Activated naive CD4-positive, alpha-beta T cell treated with anti-CD3 and anti-CD28 coated beads, Interleukin-2, amount 50 U/mL, for 16 hours (primary cell): ENCODE measurements at regions not wholly inside any gene's neighbourhood (a gene's known extent, or its start where the extent isn't known, plus 50 kb on each side); places are given as distances from the start of the nearest gene placed in this dataset.
"Not testable (repeated sequence)": the region's sequence is repeated elsewhere in the genome, so short reads cannot be mapped to it uniquely, and the experiment has no call there.

Experiments
- DNase-seq: peaks from one replicate; pipeline ENCODE4 v3.0.0-alpha.2; 2020

DNA sequence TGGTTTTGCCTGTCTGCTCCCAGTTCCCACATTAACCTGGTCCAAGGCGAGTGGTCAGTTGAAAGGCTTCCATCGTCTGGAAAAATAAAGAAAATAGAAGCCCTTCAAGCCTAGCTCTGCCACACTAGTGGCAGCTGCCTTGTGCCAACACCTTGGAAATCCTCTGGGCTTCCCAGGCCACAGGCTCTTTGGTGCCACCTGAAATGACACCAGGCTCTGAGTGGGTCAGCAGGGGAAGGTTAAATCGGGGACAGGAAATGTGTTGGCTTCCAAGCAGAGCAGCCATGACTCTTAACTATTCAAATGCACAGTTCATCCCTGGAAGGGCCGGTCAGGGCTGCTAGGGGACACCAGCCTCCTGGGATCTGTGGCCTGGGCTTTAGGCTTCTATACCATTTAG lies 558.7 kb downstream of the MATN1 start:
- DNase-seq: no peak

DNA sequence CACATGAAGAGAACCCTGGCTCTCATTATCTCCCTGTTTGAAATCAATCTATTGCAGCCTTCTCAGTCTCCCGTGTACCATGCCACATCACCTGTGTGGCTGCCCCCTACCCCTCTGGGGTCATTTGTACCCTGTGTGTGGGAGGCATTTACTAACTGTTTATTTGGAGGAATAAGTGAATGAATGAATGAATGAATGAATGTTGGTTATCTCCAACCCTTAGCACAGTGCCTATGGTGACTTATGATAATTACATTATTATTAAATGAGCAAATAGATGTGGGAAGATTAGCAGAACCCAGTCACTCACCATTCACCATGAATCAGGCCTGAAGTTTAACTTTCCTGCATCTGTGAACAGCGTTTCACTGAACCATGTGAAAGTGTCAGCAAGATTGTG lies 560.8 kb downstream of the MATN1 start:
- no peak for DNase-seq

GRCh38 chr1:30161953-30162352 lies 561.4 kb downstream of the MATN1 start:
- DNase-seq: no peak

- DNase-seq: no peak
Measured at GRCh38 chr1:30160999-30161689, 562.2 kb downstream of the MATN1 start.

GRCh38 chr1:30159015-30159414 lies 564.4 kb downstream of the MATN1 start:
- no peak for DNase-seq

DNA sequence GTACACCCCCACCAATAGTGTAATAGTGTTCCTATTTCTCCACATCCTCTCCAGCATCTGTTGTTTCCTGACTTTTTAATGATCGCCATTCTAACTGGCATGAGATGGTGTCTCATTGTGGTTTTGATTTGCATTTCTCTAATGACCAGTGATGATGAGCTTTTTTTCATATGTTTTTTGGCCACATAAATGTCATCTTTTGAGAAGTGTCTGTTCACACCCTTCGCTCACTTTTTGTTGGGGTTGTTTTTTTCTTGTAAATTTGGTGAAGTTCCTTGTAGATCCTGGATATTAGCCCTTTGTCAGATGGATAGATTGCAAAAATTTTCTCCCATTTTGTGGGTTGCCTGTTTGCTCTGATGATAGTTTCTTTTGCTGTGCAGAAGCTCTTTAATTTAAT lies 567.7 kb downstream of the MATN1 start:
- DNase-seq: not testable (repeated sequence)

DNA sequence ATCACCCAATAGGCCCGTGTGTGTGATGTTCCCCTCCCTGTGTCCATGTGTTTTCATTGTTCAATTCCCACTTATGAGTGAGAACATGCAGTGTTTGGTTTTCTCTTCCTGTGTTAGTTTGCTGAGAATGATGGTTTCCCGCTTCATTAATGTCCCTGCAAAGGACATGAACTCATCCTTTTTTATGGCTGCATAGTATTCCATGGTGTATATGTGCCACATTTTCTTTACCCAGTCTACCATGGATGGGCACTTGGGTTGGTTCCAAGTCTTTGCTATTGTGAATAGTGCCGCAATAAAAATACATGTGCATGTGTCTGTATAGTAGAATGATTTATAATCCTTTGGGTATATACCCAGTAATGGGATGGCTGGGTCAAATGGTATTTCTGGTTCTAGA lies 568.1 kb downstream of the MATN1 start:
- not testable (repeated sequence) for DNase-seq

- DNase-seq: no peak
Measured at GRCh38 chr1:30153743-30154449, 569.5 kb downstream of the MATN1 start.

- no peak for DNase-seq
Measured at GRCh38 chr1:30151826-30152225, 571.6 kb downstream of the MATN1 start.

- no peak for DNase-seq
Measured at GRCh38 chr1:30151119-30151518, 572.3 kb downstream of the MATN1 start.

DNA sequence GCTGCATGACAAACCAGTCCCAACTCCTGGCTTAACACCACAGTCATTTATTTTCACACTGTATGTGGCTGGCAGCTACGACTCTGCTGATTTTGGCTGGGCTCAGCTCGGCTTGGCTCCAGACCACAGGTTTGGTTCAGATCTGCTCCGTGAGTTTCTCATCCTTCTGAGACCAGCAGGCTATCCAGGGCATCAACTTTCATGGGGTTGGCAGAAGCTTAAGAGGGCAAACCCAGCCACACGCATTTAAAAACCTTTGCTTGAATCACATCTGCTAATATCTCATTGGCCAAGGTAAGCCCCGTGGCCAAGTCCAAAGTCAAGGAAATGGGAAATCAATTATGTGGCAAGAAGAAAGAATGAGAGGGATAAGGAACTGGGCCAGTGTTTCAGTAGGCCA lies 574.2 kb downstream of the MATN1 start:
- DNase-seq: no peak

- DNase-seq: no peak
Measured at GRCh38 chr1:30148676-30149075, 574.7 kb downstream of the MATN1 start.

DNA sequence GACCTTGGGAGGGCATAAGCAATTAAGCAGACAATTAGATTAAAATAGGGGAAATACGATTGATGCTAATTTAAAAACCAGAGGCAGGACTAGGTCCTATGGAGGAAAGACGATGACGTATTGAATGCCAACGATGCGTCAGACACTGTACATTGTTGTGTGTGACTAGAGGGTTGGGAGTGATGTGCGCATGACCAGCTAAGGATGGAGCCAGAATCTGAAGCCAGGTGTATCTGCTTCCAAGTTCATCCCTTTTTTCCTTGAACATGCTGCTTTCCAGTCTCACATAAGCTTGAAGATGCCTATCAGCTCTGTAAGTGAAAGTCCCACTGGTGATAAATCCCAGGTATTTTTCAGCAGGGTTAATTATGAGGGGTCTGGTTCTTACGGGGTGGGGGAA lies 576.2 kb downstream of the MATN1 start:
- DNase-seq: no peak

DNA sequence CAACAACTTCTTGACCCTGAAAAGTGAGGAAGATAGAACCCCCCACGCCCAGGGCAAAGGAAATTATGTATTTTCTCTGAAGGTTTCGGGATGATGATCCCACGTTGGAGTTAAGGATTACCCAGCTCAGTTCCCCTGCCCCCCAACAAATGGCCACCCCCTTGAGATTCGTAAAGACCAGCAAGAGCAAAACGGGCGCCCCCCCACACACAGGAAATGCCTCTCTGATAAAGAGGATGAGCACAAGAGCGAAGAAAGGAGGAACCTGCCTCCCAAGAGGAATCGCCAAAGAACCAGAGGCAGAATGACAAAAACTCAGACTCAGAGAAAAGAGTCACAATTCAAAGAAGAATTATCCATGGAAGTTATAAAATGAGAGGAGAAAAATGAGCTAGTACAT lies 576.9 kb downstream of the MATN1 start:
- no peak for DNase-seq

- DNase-seq: no peak
Measured at GRCh38 chr1:30145723-30146303, 577.6 kb downstream of the MATN1 start.

DNA sequence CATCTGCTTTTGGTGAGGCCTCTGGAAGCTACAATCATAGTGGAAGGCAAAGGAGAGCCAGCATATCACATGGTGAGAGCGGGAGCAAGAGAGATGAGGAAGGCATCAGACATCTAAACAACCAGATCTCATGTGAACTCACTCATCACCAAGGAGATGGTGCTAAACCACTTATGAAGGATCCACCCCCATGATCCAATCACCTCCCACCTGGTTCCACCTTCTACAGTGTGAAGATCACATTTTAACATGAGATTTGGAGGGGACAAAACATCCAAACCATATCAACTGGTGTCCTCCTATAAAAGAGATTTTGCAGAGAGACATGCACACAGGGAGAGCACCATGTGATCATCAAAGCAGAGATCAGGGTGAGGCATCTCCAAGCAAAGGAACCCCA lies 578.6 kb downstream of the MATN1 start:
- no peak for DNase-seq

GRCh38 chr1:30143517-30143916 lies 579.9 kb downstream of the MATN1 start:
- DNase-seq: no peak

DNA sequence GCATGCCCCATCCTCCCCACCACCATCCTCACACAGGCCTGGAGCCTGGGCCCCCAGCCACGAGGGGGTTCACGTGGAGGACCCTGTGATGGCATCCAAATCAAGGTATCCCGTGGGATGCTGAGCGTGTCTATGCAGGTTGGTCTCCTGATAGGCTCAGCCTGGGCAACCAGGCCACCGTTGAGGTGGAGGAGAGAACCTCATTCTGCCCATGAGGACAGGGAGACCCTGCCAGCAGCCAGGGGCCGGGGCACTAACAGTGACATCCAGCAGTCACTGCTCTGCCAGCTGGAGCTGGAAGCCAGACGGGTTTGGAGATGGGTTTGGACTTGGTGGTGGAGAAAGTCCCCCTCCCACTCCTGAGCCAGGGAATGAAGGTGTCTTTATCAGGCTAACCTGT lies 582.8 kb downstream of the MATN1 start:
- DNase-seq: no peak

DNA sequence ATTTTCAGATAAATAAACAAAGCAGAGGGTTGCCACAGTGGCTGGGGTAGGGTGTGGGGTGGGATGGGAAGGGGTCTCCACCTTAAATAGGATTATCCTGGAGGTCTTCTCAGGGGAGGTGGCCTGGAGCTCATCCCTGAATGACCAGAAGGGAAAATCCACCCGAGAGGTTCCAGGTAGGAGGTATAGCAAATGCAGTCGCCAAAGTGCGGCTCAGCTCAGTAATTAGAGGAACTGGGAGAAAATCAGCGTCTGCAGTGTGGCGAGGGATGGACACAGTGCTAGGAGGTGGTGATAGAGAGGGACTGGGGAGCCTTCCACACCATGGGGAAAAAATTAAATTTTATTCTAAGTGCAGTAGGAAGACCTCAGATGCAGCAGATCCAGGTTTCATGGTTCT lies 584.5 kb downstream of the MATN1 start:
- no peak for DNase-seq

DNA sequence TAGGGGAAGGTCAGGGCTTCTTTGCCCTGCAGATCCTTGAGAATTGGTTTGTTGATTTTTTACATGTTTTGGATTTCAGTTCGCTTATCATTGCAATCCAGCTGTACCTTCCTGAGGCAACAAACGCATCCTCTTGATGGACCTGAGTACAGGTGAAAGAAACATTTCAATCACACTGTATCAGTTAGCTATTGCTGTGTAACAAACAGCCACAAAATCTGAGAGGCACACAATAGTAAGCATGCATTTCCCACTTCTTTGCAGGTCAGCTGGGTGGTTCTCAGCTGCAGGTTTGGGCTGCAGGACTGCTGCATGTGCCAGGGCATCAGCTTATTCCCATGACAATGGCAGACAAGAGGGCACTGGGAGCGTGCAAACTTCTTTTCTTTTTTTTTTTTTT lies 586.4 kb downstream of the MATN1 start:
- no peak for DNase-seq

GRCh38 chr1:30135698-30136097 lies 587.7 kb downstream of the MATN1 start:
- no peak for DNase-seq

GRCh38 chr1:30134466-30135217 lies 588.7 kb downstream of the MATN1 start:
- no peak for DNase-seq

DNA sequence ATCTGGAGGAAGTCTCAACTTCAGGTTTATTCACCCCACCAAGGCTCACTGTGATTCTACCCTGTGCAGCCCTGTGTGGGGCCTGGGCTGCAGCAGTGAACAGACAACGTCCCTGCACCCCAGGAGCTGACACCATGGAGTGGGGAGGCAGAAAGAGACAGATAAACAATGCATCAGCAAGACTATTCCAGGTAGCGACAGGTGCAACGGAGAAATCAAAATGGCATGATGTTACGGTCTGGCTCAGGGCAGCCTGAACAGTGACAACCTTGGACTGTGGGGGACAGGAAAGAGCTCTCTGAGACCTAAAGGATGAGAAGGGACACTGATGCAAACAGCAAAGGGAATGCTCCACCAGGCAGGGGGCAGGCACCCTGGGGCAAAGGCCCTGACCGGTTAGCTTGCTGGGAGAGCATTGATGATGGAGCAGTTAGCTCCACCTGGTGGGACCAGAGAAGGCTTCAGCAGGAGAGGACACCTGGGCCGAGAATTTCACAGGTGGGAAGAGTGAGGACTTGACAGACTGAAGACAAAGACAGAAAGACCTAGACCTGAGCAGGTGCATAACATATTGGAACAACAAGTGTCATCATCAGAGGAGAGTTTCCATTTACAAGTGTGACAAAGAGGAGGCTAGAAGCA lies 589.9 kb downstream of the MATN1 start:
- DNase-seq: no peak
